ENCODE measurements at regions not wholly inside any gene's neighbourhood (a gene's known extent, or its start where the extent isn't known, plus 50 kb on each side); places are given as distances from the start of the nearest gene placed in this dataset.

GRCh38 chr11:70862093-70862492 lies 390.3 kb downstream of the SHANK2 start:
- Histone ChIP-seq H3K4me1 (ENCODE audit: insufficient read depth, low read length) (no peaks in the 10 kb centered on the region), H3K79me2 (ENCODE audit: insufficient read depth, low read length) (no peaks in the 10 kb centered on the region), H3K4me2 (ENCODE audit: insufficient read depth, low read length) (no peak overlapping the region), H3K4me3 (ENCODE audit: low read depth in 1 of 2, low read length in 2 of 2) (no peak overlapping the region), H4K20me1 (ENCODE audit: insufficient read depth, low read length) (no peaks in the 10 kb centered on the region), H3K9ac (ENCODE audit: low read depth, low read length) (no peak overlapping the region), H3K27me3 (ENCODE audit: insufficient read depth, low read length, poor library complexity) (no peaks in the 10 kb centered on the region), H3K36me3 (ENCODE audit: insufficient read depth, low read length) (no peaks in the 10 kb centered on the region), H2AFZ (ENCODE audit: low read depth, low read length) (no peak overlapping the region), H3K27ac (ENCODE audit: low read length) (no peak overlapping the region), H3K9me3 (ENCODE audit: insufficient read depth, low read length, severe bottlenecking) (no peaks in the 10 kb centered on the region)
- ATAC-seq (ENCODE audit: insufficient read depth, low read depth) (no peak), DNase-seq (no peak)
- no peak for TF ChIP-seq EZH2 (IDR thresholded peaks at IDR 0.05; ENCODE audit: borderline replicate concordance, low read depth, low read length, severe bottlenecking)

- H3K27me3 ChIP-seq (ENCODE audit: insufficient read depth, low read length, poor library complexity): no peaks in the 10 kb centered on the region
- ATAC-seq (ENCODE audit: insufficient read depth, low read depth) (no peak), DNase-seq (no peak)
- H3K4me2 ChIP-seq (ENCODE audit: insufficient read depth, low read length): no peak overlapping the region
- no peak overlapping the region for H3K4me3 ChIP-seq (ENCODE audit: low read depth in 1 of 2, low read length in 2 of 2)
- no peaks in the 10 kb centered on the region for H3K36me3 ChIP-seq (ENCODE audit: insufficient read depth, low read length)
- H3K9me3 ChIP-seq (ENCODE audit: insufficient read depth, low read length, severe bottlenecking): no peaks in the 10 kb centered on the region
- H3K27ac ChIP-seq (ENCODE audit: low read length): no peak overlapping the region
- TF ChIP-seq EZH2 (IDR thresholded peaks at IDR 0.05; ENCODE audit: borderline replicate concordance, low read depth, low read length, severe bottlenecking) (no peak), CTCF (IDR thresholded peaks at IDR 0.05; ENCODE audit: borderline replicate concordance, extremely low read depth, low read length, poor library complexity, severe bottlenecking) (no peak)
- H3K79me2 ChIP-seq (ENCODE audit: insufficient read depth, low read length): no peaks in the 10 kb centered on the region
- H2AFZ ChIP-seq (ENCODE audit: low read depth, low read length): no peak overlapping the region
- H3K9ac ChIP-seq (ENCODE audit: low read depth, low read length): no peak overlapping the region
- no peaks in the 10 kb centered on the region; the same call in 1 of the 2 replicates for H4K20me1 ChIP-seq (ENCODE audit: insufficient read depth, low read length)
- no peaks in the 10 kb centered on the region for H3K4me1 ChIP-seq (ENCODE audit: insufficient read depth, low read length)
Measured at GRCh38 chr11:70863186-70863585, 389.2 kb downstream of the SHANK2 start.

GRCh38 chr11:70863993-70864392 lies 388.4 kb downstream of the SHANK2 start:
- H3K4me1 ChIP-seq (ENCODE audit: insufficient read depth, low read length): no peaks in the 10 kb centered on the region
- H3K27me3 ChIP-seq (ENCODE audit: insufficient read depth, low read length, poor library complexity): no peaks in the 10 kb centered on the region
- no peaks in the 10 kb centered on the region for H3K9me3 ChIP-seq (ENCODE audit: insufficient read depth, low read length, severe bottlenecking)
- no peaks in the 10 kb centered on the region; the same call in 1 of the 2 replicates for H4K20me1 ChIP-seq (ENCODE audit: insufficient read depth, low read length)
- H3K4me3 ChIP-seq (ENCODE audit: low read depth in 1 of 2, low read length in 2 of 2): no peak overlapping the region
- no peaks in the 10 kb centered on the region for H3K36me3 ChIP-seq (ENCODE audit: insufficient read depth, low read length)
- no peak overlapping the region for H3K4me2 ChIP-seq (ENCODE audit: insufficient read depth, low read length)
- ATAC-seq (ENCODE audit: insufficient read depth, low read depth) (no peak), DNase-seq (no peak)
- H3K79me2 ChIP-seq (ENCODE audit: insufficient read depth, low read length): no peaks in the 10 kb centered on the region
- no peak overlapping the region for H3K9ac ChIP-seq (ENCODE audit: low read depth, low read length)
- no peak overlapping the region for H3K27ac ChIP-seq (ENCODE audit: low read length)
- no peak overlapping the region for H2AFZ ChIP-seq (ENCODE audit: low read depth, low read length)
- TF ChIP-seq CTCF (IDR thresholded peaks at IDR 0.05; ENCODE audit: borderline replicate concordance, extremely low read depth, low read length, poor library complexity, severe bottlenecking): no peak

GRCh38 chr11:70865356-70865755 lies 387.0 kb downstream of the SHANK2 start:
- Histone ChIP-seq H3K4me3 (ENCODE audit: low read depth in 1 of 2, low read length in 2 of 2) (no peak overlapping the region), H3K27ac (ENCODE audit: low read length) (no peak overlapping the region), H3K36me3 (ENCODE audit: insufficient read depth, low read length) (no peaks in the 10 kb centered on the region), H3K9ac (ENCODE audit: low read depth, low read length) (no peak overlapping the region), H3K9me3 (ENCODE audit: insufficient read depth, low read length, severe bottlenecking) (no peaks in the 10 kb centered on the region), H3K4me1 (ENCODE audit: insufficient read depth, low read length) (no peaks in the 10 kb centered on the region), H4K20me1 (ENCODE audit: insufficient read depth, low read length) (no peaks in the 10 kb centered on the region; the same call in 1 of the 2 replicates), H3K4me2 (ENCODE audit: insufficient read depth, low read length) (no peak overlapping the region), H3K27me3 (ENCODE audit: insufficient read depth, low read length, poor library complexity) (no peaks in the 10 kb centered on the region), H3K79me2 (ENCODE audit: insufficient read depth, low read length) (no peaks in the 10 kb centered on the region), H2AFZ (ENCODE audit: low read depth, low read length) (no peak overlapping the region)
- TF ChIP-seq EZH2 (IDR thresholded peaks at IDR 0.05; ENCODE audit: borderline replicate concordance, low read depth, low read length, severe bottlenecking): no peak
- no peak for TF ChIP-seq CTCF (IDR thresholded peaks at IDR 0.05; ENCODE audit: borderline replicate concordance, extremely low read depth, low read length, poor library complexity, severe bottlenecking)
- DNase-seq: no peak
- ATAC-seq (ENCODE audit: insufficient read depth, low read depth): no peak
